ENCODE measurements at regions not wholly inside any gene's neighbourhood (a gene's known extent, or its start where the extent isn't known, plus 50 kb on each side); places are given as distances from the start of the nearest gene placed in this dataset.

DNA sequence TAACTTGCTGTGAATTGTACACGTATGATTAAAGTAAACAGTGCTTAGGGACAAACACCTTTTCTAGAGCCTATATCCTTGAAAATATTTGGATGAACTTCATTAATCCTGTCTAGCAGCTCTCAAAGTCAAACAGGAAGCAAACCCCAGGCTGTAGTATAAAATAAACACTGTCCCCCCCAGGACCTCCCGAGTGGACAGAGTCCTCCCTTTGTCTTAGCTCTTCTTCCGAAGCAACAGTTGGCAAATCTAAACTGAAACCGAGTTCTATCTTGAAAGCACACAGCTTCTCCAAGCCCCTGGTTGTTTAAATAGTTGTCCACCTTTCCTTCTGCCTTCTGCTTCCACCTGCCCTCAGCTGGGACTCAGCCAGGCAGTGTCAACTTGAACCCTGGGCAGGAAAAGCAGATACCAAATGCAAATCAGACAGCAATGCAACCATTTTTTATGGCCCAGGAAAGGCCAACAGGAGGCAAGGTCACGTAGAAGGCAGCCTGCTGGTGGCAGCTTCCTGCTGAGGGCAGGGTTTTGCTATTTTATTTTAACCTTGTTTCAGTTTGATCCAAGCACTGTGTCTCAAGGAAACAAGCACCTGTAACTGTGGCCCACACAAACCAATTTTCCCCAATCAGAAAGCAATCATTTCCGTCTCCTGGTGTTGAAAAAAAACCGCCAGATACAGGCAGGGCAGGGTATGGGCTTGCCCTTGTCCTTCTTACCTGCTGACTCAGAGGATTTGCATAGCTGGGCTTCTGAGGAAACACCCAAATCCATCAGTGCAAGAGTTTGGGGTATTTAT is 110.3 kb upstream of the KIT start:
- DNase-seq (no peak), ATAC-seq (ENCODE audit: low FRiP score in 2 of 2) (no peak)
- H3K4me1 ChIP-seq, result peaks cover 0 to 5% (median 0%) of the 10 kb centered on the region in 4 donors
- no peak overlapping the region for H3K4me3 ChIP-seq
- H3K27me3 ChIP-seq, result no peaks in the 10 kb centered on the region
- no peak for TF ChIP-seq EP300 (IDR thresholded peaks at IDR 0.05)
- no peak for TF ChIP-seq POLR2AphosphoS5 (IDR thresholded peaks at IDR 0.05)
- no peak for TF ChIP-seq POLR2A (IDR thresholded peaks at IDR 0.05)
- TF ChIP-seq, protein P1, sequence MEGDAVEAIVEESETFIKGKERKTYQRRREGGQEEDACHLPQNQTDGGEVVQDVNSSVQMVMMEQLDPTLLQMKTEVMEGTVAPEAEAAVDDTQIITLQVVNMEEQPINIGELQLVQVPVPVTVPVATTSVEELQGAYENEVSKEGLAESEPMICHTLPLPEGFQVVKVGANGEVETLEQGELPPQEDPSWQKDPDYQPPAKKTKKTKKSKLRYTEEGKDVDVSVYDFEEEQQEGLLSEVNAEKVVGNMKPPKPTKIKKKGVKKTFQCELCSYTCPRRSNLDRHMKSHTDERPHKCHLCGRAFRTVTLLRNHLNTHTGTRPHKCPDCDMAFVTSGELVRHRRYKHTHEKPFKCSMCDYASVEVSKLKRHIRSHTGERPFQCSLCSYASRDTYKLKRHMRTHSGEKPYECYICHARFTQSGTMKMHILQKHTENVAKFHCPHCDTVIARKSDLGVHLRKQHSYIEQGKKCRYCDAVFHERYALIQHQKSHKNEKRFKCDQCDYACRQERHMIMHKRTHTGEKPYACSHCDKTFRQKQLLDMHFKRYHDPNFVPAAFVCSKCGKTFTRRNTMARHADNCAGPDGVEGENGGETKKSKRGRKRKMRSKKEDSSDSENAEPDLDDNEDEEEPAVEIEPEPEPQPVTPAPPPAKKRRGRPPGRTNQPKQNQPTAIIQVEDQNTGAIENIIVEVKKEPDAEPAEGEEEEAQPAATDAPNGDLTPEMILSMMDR (IDR thresholded peaks at IDR 0.05), result no peak
- no peak overlapping the region for H3K27ac ChIP-seq
- H3K9me3 ChIP-seq, result no peaks in the 10 kb centered on the region
- 41 to 52% methylated on average over 7 of the region's 7 CpGs for WGBS, 2 donors
- H3K36me3 ChIP-seq, result no peaks in the 10 kb centered on the region

DNA sequence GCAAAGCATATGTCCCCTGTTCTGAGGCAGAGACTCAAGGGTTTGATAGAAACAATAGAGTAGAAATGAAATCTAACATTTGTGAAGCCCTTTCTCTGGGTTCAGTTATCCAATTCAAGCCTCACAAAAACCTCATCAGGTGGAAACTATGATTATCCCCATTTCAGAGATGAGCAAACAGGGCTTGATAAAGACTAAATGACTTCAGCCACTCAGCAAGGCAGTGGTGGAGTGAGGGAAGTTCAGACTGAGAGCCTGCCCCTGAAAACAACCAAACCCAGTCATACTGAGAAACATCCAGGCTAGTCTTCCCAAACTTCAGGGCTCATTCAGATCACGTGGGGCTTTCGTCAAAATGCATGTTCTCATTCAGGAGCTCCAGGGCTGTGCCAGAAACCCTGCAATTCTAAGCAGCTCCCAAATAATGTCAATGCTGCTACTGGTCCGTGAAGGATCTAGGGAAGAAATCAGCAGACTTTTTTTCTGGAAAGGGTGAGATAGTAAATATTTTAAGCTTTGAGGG is 109.6 kb upstream of the KIT start:
- Histone ChIP-seq H3K36me3 (no peaks in the 10 kb centered on the region), H3K27me3 (no peaks in the 10 kb centered on the region), H3K9me3 (no peaks in the 10 kb centered on the region), H3K4me3 (no peak overlapping the region), H3K27ac (no peak overlapping the region), H3K4me1 (peaks cover 0 to 5% (median 0%) of the 10 kb centered on the region in 4 donors)
- 87 to 89% methylated on average over 3 of the region's 3 CpGs for WGBS, 2 donors
- TF ChIP-seq POLR2AphosphoS5 (IDR thresholded peaks at IDR 0.05), result no peak
- TF ChIP-seq, protein P1 (IDR thresholded peaks at IDR 0.05), result no peak
- TF ChIP-seq POLR2A (IDR thresholded peaks at IDR 0.05), result no peak
- no peak for TF ChIP-seq EP300 (IDR thresholded peaks at IDR 0.05)
- no peak for DNase-seq
- no peak for ATAC-seq (ENCODE audit: low FRiP score in 2 of 2)

DNA sequence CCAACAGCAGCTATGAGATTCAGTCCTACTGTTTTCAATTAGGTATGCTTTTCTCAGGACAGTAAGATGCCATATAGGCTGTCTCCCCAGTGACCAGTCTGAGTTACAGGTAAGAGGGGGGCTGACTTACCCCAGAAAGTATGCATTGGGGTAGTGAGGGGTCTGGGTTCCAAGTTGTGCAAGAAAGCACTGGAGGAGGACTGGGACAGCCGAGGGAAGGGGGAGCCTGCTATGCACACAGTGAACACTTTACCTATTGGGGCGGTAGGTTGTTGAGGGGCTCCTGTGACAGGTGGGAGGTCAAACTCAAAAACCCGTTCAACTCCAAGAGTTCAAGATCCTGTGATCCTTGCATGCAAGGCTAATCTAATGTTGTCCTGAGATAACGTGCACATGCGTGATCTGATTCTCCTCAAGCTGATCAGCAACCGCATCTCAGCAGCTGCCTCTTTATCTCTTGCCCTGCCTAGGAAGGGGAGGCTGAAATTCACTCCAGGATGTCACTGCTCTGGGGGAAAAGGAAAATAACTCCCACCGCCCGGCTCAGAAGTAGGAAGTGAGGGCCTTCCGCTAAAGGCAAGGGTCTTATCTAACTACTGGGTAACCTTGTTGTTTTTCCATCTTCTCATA is 108.8 kb upstream of the KIT start:
- H3K27ac ChIP-seq, result no peak overlapping the region
- ATAC-seq (ENCODE audit: low FRiP score in 2 of 2), result no peak
- no peak for DNase-seq
- no peaks in the 10 kb centered on the region for H3K27me3 ChIP-seq
- TF ChIP-seq POLR2AphosphoS5 (IDR thresholded peaks at IDR 0.05) (no peak), POLR2A (IDR thresholded peaks at IDR 0.05) (no peak), EP300 (IDR thresholded peaks at IDR 0.05) (no peak)
- TF ChIP-seq, protein P1 (IDR thresholded peaks at IDR 0.05), result no peak
- H3K4me3 ChIP-seq, result no peak overlapping the region
- WGBS, 2 donors, result 70 to 73% methylated on average over 9 of the region's 9 CpGs
- no peaks in the 10 kb centered on the region for H3K9me3 ChIP-seq
- H3K36me3 ChIP-seq, result no peaks in the 10 kb centered on the region
- H3K4me1 ChIP-seq, result peaks cover 0 to 5% (median 0%) of the 10 kb centered on the region in 4 donors

DNA sequence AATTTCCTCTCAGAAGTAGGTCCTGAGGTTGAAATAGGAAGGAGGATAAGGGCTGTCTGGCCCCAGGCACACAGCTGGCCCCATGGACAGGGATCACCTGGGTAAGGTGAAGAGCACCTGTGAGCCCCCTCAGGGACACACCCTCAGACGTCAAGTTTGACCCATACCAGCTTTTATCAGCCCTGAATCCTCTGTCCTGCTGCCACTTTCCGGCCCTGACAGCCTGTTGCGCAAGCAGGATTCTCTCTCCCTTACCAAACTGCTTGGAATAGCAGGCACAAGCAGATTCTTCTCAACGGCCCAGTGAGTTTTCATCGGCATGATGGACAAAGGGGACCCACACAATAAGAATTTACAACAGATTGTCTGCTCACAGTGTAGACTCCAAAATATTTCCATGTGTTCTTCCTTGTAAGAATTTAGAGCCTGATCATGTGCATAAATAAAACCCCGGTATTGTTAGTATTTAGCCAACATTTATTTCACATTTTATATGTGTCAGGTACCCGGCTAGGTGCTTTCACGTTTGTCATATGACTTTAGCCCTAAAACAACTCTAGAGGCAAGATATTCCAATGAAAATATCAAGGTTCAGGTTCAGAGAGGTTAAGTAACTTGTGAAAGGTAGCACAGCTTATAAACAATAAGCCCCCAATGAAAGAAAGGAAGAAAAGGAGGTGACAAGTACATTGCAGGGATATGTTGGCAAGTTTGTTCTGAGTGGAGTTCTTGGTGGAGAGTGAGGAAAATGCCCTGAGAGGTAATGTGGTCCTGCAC is 107.2 kb upstream of the KIT start:
- Histone ChIP-seq H3K36me3 (no peaks in the 10 kb centered on the region), H3K27ac (no peak overlapping the region), H3K4me3 (no peak overlapping the region), H3K9me3 (no peaks in the 10 kb centered on the region), H3K4me1 (peaks cover 0 to 11% (median 0%) of the 10 kb centered on the region in 4 donors), H3K27me3 (no peaks in the 10 kb centered on the region)
- WGBS, 2 donors, result 49 to 50% methylated on average over 8 of the region's 8 CpGs
- TF ChIP-seq, protein P1 (IDR thresholded peaks at IDR 0.05), result no peak
- TF ChIP-seq POLR2A (IDR thresholded peaks at IDR 0.05) (no peak), EP300 (IDR thresholded peaks at IDR 0.05) (no peak), POLR2AphosphoS5 (IDR thresholded peaks at IDR 0.05) (no peak)
- DNase-seq (peak in 1 of 2 donors; percentile 47), ATAC-seq (ENCODE audit: low FRiP score in 2 of 2) (no peak)

All from upper lobe of left lung (tissue), 6 donors.